ENCODE measurements at regions not wholly inside any gene's neighbourhood (a gene's known extent, or its start where the extent isn't known, plus 50 kb on each side); places are given as distances from the start of the nearest gene placed in this dataset.
"Not testable (repeated sequence)": the region's sequence is repeated elsewhere in the genome, so short reads cannot be mapped to it uniquely, and the experiment has no call there.

DNA sequence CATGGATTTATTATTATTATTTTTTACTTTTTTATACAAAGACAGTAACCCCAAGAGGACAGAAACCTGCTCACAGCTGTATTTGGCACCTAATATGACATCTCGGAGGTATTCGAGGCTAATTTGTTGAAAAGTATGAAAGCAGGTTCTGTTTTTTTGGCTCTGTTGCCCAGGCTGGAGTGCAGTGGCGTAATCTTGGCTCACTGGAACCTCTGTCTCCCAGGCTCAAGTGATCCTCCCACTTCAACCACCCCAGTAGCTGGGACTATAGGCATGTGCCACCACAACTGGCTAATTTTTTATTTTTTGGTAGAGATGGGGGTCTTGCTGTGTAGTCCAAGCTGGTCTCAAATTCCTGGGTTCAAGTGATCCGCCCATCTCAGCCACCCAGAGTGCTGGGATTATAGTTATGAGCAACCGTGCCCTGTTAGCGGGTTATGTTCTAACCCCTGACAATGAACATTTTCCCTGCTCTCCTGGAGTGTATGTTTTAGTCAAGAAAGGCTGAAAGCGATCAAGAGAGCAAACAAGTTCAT lies 53.7 kb upstream of the ZNF217 start:
- no peak for DNase-seq (ENCODE audit: low read depth, low spot score)

DNA sequence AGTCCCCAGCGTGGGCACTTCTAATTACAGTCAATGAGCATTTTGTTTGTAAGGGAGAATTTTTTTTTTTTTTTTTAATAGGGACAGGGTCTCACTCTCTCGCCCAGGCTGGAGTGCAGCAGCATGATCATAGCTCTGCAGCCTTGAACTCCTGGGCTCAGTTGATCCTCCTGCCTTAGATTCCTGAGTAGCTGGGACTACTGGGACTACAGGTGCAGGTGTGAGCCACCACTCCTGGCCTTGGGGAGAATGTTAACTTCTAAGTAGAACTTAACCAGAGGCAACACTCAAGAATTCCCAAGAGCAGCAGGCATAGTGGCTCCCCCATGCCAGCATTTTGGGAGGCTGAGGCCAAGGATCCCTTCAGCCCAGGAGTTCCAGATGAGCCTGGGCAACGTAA lies 52.9 kb upstream of the ZNF217 start:
- no peak for DNase-seq (ENCODE audit: low read depth, low spot score)

DNA sequence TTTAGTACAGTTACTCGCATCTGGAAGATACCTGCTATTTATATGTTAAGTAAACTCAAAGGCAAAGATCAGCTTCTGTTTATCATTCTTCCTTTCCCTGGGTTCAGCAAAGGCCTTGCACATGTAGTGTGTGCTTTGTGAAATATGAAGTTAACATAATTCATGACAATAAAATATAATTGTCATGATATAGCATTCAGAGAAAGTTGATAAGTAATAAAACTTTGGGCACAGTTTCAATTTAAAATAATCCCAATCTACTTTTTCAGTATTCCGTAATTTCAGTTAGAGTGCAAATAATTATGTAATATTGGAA lies 51.9 kb upstream of the ZNF217 start:
- no peak for DNase-seq (ENCODE audit: low read depth, low spot score)

DNA sequence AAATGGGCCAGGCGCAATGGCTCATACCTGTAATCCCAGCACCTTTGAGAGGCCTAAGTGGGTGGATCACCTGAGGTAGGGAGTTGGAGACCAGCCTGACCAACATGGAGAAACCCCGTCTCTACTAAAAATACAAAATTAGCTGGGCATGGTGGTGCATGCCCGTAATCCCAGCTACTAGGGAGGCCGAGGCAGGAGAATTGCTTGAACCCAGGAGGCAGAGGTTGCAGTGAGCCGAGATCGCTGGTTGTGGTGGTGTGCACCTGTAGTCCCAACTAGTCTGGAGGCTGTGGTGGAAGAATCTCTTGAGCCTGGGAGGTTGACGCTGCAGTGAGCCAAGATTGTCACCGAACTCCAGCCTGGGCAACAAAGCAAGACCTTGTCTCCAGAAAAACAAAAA lies 50.5 kb upstream of the ZNF217 start:
- not testable (repeated sequence) for DNase-seq (ENCODE audit: low read depth, low spot score)

All from brain pericyte (primary cell).